Gastroesophageal sphincter (tissue), 4 donors: ENCODE measurements at regions not wholly inside any gene's neighbourhood (a gene's known extent, or its start where the extent isn't known, plus 50 kb on each side); places are given as distances from the start of the nearest gene placed in this dataset.

ENCODE experiments used
- ATAC-seq: fragments of 150-250 bp; one replicate; pipeline ENCODE4 v1.9.1; 2016; ENCODE audit warnings: mild to moderate bottlenecking, moderate library complexity
- H3K27ac ChIP-seq, 4 donors: fragments of 200-600 bp; sonication (generic) in 3 of 4; 1 replicate in 3 of 4; 2 replicates in 1 of 4; pipeline ENCODE4 v1.5.1; 2016 to 2019
- H3K27me3 ChIP-seq: fragments of 200-600 bp; sonication (generic); one replicate; pipeline ENCODE4 v1.5.1; 2019
- H3K36me3 ChIP-seq, 2 donors: fragments of 200-600 bp; sonication (generic); one replicate each; pipeline ENCODE4 v1.5.1; 2019; ENCODE audit warnings: control low read depth in 1 of 2
- H3K4me1 ChIP-seq, 3 donors: fragments of 200-600 bp; sonication (generic); 1 replicate in 2 of 3; 2 replicates in 1 of 3; pipeline ENCODE4 v1.5.1; 2016 to 2019; ENCODE audit warnings: control low read depth in 2 of 3
- H3K4me3 ChIP-seq, 2 donors: fragments of 200-600 bp; sonication (generic); one replicate each; pipeline ENCODE4 v1.5.1; 2019; ENCODE audit warnings: mild to moderate bottlenecking in 1 of 2, moderate library complexity in 1 of 2
- H3K9me3 ChIP-seq, 3 donors: fragments of 200-600 bp; sonication (generic); one replicate each; pipeline ENCODE4 v1.5.1; 2017 to 2019; ENCODE audit warnings: control low read depth in 2 of 3
- CTCF ChIP-seq, 4 experiments: fragments of 200-600 bp in 2 of 4; fragments of 450-650 bp in 2 of 4; sonication (generic) in 1 of 4; IDR thresholded peaks; one replicate each; pipeline ENCODE4 v1.5.1; 2017 to 2019; ENCODE audit warnings: antibody characterized with exemption in 4 of 4, mild to moderate bottlenecking in 2 of 4, moderate library complexity in 2 of 4
- EP300 ChIP-seq: sonication (generic); formaldehyde crosslinking; IDR thresholded peaks from one replicate; pipeline ENCODE4 v1.6.1; 2017; ENCODE audit warnings: antibody characterized with exemption, mild to moderate bottlenecking
- POLR2A ChIP-seq, 2 donors: fragments of 450-650 bp; IDR thresholded peaks; one replicate each; pipeline ENCODE4 v1.6.1; 2017; ENCODE audit warnings: antibody characterized with exemption in 2 of 2, mild to moderate bottlenecking in 2 of 2, moderate library complexity in 1 of 2
- POLR2AphosphoS5 ChIP-seq: sonication (generic); formaldehyde crosslinking; IDR thresholded peaks from one replicate; pipeline ENCODE4 v1.6.1; 2017; ENCODE audit warnings: antibody characterized with exemption
- WGBS, 2 donors: methylation state at CpG; one replicate each; pipeline ENCODE4 v1.1.5; 2018; ENCODE audit warnings: low coverage in 1 of 2; 5-methylcytosine and 5-hydroxymethylcytosine counted together

- no peaks in the 10 kb centered on the region for H3K4me1 ChIP-seq
- no peak overlapping the region for H3K4me3 ChIP-seq
- H3K9me3 ChIP-seq, result no peaks in the 10 kb centered on the region
- no peaks in the 10 kb centered on the region for H3K27me3 ChIP-seq
- TF ChIP-seq POLR2AphosphoS5, result no peak
- TF ChIP-seq EP300, result no peak
- TF ChIP-seq CTCF (IDR thresholded peaks at IDR 0.05), result no peak
- no peak for TF ChIP-seq POLR2A (IDR thresholded peaks at IDR 0.05)
- H3K27ac ChIP-seq, result no peak overlapping the region
- WGBS, 2 donors, result 59 to 75% methylated on average over 3 of the region's 3 CpGs
- H3K36me3 ChIP-seq, result no peaks in the 10 kb centered on the region
- no peak for ATAC-seq
These were observed 94.8 kb upstream of the OPRM1 start for GRCh38 chr6:153944201-153944600.

GRCh38 chr6:153942361-153942760 is 96.7 kb upstream of the OPRM1 start:
- ATAC-seq, result no peak
- Histone ChIP-seq H3K4me3 (no peak overlapping the region), H3K9me3 (no peaks in the 10 kb centered on the region), H3K27ac (no peak overlapping the region), H3K27me3 (no peaks in the 10 kb centered on the region), H3K4me1 (no peaks in the 10 kb centered on the region), H3K36me3 (no peaks in the 10 kb centered on the region)
- 57 to 100% methylated on average over 1 of the region's 1 CpG for WGBS, 2 donors
- no peak for TF ChIP-seq POLR2AphosphoS5
- no peak for TF ChIP-seq CTCF (IDR thresholded peaks at IDR 0.05)
- no peak for TF ChIP-seq EP300
- no peak for TF ChIP-seq POLR2A (IDR thresholded peaks at IDR 0.05)

- TF ChIP-seq EP300 (no peak), POLR2AphosphoS5 (no peak), POLR2A (IDR thresholded peaks at IDR 0.05) (no peak), CTCF (IDR thresholded peaks at IDR 0.05) (no peak)
- no peaks in the 10 kb centered on the region for H3K27me3 ChIP-seq
- no peaks in the 10 kb centered on the region for H3K36me3 ChIP-seq
- H3K4me1 ChIP-seq, result no peaks in the 10 kb centered on the region
- ATAC-seq, result no peak
- no peak overlapping the region for H3K27ac ChIP-seq
- 20 to 46% methylated on average over 1 to 2 of the region's 2 CpGs for WGBS, 2 donors
- no peaks in the 10 kb centered on the region for H3K9me3 ChIP-seq
- H3K4me3 ChIP-seq, result no peak overlapping the region
These were observed 97.3 kb upstream of the OPRM1 start for GRCh38 chr6:153941768-153942167.

- H3K36me3 ChIP-seq, result no peaks in the 10 kb centered on the region
- H3K9me3 ChIP-seq, result peaks cover 0 to 6% (median 0%) of the 10 kb centered on the region in 3 donors
- WGBS, 2 donors, result 68 to 76% methylated on average over 9 of the region's 10 CpGs
- TF ChIP-seq POLR2AphosphoS5 (no peak), POLR2A (IDR thresholded peaks at IDR 0.05) (no peak), CTCF (IDR thresholded peaks at IDR 0.05) (no peak), EP300 (no peak)
- H3K27me3 ChIP-seq, result no peaks in the 10 kb centered on the region
- no peak overlapping the region for H3K4me3 ChIP-seq
- ATAC-seq, result no peak
- no peak overlapping the region for H3K27ac ChIP-seq
- no peaks in the 10 kb centered on the region for H3K4me1 ChIP-seq
These were observed 100.2 kb upstream of the OPRM1 start for GRCh38 chr6:153938876-153939275.

- no peaks in the 10 kb centered on the region for H3K36me3 ChIP-seq
- TF ChIP-seq POLR2A (IDR thresholded peaks at IDR 0.05) (no peak), POLR2AphosphoS5 (no peak), CTCF (IDR thresholded peaks at IDR 0.05) (no peak), EP300 (no peak)
- no peaks in the 10 kb centered on the region for H3K4me1 ChIP-seq
- WGBS, 2 donors, result 84 to 91% methylated on average over 3 of the region's 3 CpGs
- no peaks in the 10 kb centered on the region for H3K27me3 ChIP-seq
- no peak for ATAC-seq
- H3K9me3 ChIP-seq, result peaks cover 0 to 6% (median 0%) of the 10 kb centered on the region in 3 donors
- no peak overlapping the region for H3K4me3 ChIP-seq
- H3K27ac ChIP-seq, result no peak overlapping the region
These were observed 107.6 kb upstream of the OPRM1 start for GRCh38 chr6:153931431-153931830.
